Caco-2 (cell line): ENCODE measurements at regions not wholly inside any gene's neighbourhood (a gene's known extent, or its start where the extent isn't known, plus 50 kb on each side); places are given as distances from the start of the nearest gene placed in this dataset.

ENCODE experiments used
- BruUV-seq: library from RNA; stranded (reverse); fragments of 400-500 nt; replicated peaks from 2 replicates; lab custom pipeline; 2021; lab: Mats Ljungman, UMichigan
- CTCF ChIA-PET: fragments of 300-600 bp; sonication (Branson Sonifier 250); formaldehyde crosslinking; loops from one replicate; lab custom pipeline; 2022; ENCODE audit warnings: antibody characterized with exemption; lab: Charles Lee
- POLR2A ChIA-PET: fragments of 300-600 bp; sonication (Branson Sonifier 250); formaldehyde crosslinking; loops from one replicate; lab custom pipeline; 2022; ENCODE audit warnings: antibody characterized with exemption; lab: Charles Lee
- DNase-seq, 2 experiments: peaks; one replicate each; pipeline versions ENCODE4 v3.0.0 to v3.0.0-alpha.2; 2020 to 2022
- H3K27me3 ChIP-seq: replicated peaks from 2 replicates; pipeline ENCODE4 v1.6.0; 2011; ENCODE audit warnings: low read length; ENCODE audit not compliant: control insufficient read depth, insufficient read depth
- H3K36me3 ChIP-seq: 2 replicates; pipeline ENCODE4 v1.5.1; 2011; ENCODE audit warnings: low read length; ENCODE audit not compliant: control insufficient read depth, insufficient read depth
- H3K4me1 ChIP-seq: fragments of 250-450 bp; sonication (Bioruptor Pico); 2 replicates; pipeline ENCODE4 v1.5.1; 2020; ENCODE audit warnings: mild to moderate bottlenecking
- H3K4me3 ChIP-seq: 2 replicates; pipeline ENCODE4 v1.5.1; 2011; ENCODE audit warnings: low read depth, mild to moderate bottlenecking, control low read depth, low read length
- H3K9me3 ChIP-seq: fragments of 250-450 bp; sonication (Bioruptor Pico); 2 replicates; pipeline ENCODE4 v1.5.1; 2020; ENCODE audit warnings: mild to moderate bottlenecking, moderate library complexity
- H3K27ac Mint-ChIP-seq: one replicate; pipeline ENCODE4 v1.8.0; 2022; ENCODE audit warnings: mixed read lengths; ENCODE audit not compliant: unreplicated experiment
- H3K27me3 Mint-ChIP-seq: one replicate; pipeline ENCODE4 v1.8.0; 2022; ENCODE audit warnings: mixed read lengths; ENCODE audit not compliant: insufficient read depth, unreplicated experiment
- H3K36me3 Mint-ChIP-seq: one replicate; pipeline ENCODE4 v1.8.0; 2022; ENCODE audit warnings: mild to moderate bottlenecking, mixed read lengths; ENCODE audit not compliant: insufficient read depth, unreplicated experiment
- H3K4me1 Mint-ChIP-seq: one replicate; pipeline ENCODE4 v1.8.0; 2022; ENCODE audit warnings: low read depth, mixed read lengths; ENCODE audit not compliant: unreplicated experiment
- H3K4me3 Mint-ChIP-seq: one replicate; pipeline ENCODE4 v1.8.0; 2022; ENCODE audit warnings: mild to moderate bottlenecking, moderate library complexity, mixed read lengths; ENCODE audit not compliant: unreplicated experiment
- H3K9me3 Mint-ChIP-seq: one replicate; pipeline ENCODE4 v1.8.0; 2022; ENCODE audit warnings: mixed read lengths; ENCODE audit not compliant: unreplicated experiment
- intact Hi-C: fragments of 100-400 bp; cut with micrococcal nuclease; formaldehyde crosslinking; loops from one replicate; pipeline ENCODE4 v1.10.0; 2022; ENCODE audit not compliant: unreplicated experiment
- TF ChIP-seq, protein P1 (sequence below), 2 experiments: fragments of 200-600 bp in 1 of 2; IDR thresholded peaks; 1 replicate in 1 of 2; 2 replicates in 1 of 2; pipeline versions ENCODE4 v1.5.1 to v1.8.0; 2011 to 2022; ENCODE audit warnings: antibody characterized with exemption in 1 of 2, control low read depth in 1 of 2, inconsistent platforms in 1 of 2, low read depth in 1 of 2, low read length in 1 of 2, mild to moderate bottlenecking in 1 of 2, moderate library complexity in 1 of 2; ENCODE audit not compliant: insufficient read depth in 1 of 2, severe bottlenecking in 1 of 2, unreplicated experiment in 1 of 2

DNA sequence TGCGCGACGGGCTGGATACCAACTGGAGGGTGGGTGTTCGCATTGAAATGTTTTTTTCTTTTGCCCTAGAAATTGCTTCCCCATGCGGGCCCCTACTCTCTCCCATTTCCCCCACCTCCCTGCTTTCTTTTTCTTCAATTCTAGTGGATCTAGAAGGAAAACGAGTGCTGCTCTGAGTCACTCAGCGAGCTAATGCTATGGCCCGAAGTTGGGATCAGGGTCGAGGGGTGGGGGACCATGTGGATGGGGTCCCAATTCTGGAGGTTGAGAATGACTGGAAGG lies 71.5 kb downstream of the SOX4 start:
- Mint-ChIP-seq H3K36me3 (peaks cover 5% of the 10 kb centered on the region), H3K4me1 (no peaks in the 10 kb centered on the region), H3K27ac (no peak overlapping the region), H3K4me3 (peak overlapping the region; percentile 82), H3K9me3 (no peaks in the 10 kb centered on the region), H3K27me3 (no peaks in the 10 kb centered on the region)
- ChIA-PET POLR2A (no interaction called here), CTCF (no interaction called here)
- DNase-seq = no peak
- Histone ChIP-seq H3K4me3 (no peak overlapping the region), H3K36me3 (no peaks in the 10 kb centered on the region), H3K4me1 (peaks cover 7% of the 10 kb centered on the region; the same call in 1 of the 2 replicates), H3K27me3 (no peaks in the 10 kb centered on the region), H3K9me3 (no peaks in the 10 kb centered on the region)
- TF ChIP-seq, protein P1, sequence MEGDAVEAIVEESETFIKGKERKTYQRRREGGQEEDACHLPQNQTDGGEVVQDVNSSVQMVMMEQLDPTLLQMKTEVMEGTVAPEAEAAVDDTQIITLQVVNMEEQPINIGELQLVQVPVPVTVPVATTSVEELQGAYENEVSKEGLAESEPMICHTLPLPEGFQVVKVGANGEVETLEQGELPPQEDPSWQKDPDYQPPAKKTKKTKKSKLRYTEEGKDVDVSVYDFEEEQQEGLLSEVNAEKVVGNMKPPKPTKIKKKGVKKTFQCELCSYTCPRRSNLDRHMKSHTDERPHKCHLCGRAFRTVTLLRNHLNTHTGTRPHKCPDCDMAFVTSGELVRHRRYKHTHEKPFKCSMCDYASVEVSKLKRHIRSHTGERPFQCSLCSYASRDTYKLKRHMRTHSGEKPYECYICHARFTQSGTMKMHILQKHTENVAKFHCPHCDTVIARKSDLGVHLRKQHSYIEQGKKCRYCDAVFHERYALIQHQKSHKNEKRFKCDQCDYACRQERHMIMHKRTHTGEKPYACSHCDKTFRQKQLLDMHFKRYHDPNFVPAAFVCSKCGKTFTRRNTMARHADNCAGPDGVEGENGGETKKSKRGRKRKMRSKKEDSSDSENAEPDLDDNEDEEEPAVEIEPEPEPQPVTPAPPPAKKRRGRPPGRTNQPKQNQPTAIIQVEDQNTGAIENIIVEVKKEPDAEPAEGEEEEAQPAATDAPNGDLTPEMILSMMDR (IDR thresholded peaks at IDR 0.05; ENCODE audit: insufficient read depth in 1 of 2, low read depth in 1 of 2, low read length in 1 of 2, severe bottlenecking in 1 of 2, unreplicated experiment in 1 of 2) = no peak
- intact Hi-C loops = no loop called here
- no TSS peak for BruUV-seq

DNA sequence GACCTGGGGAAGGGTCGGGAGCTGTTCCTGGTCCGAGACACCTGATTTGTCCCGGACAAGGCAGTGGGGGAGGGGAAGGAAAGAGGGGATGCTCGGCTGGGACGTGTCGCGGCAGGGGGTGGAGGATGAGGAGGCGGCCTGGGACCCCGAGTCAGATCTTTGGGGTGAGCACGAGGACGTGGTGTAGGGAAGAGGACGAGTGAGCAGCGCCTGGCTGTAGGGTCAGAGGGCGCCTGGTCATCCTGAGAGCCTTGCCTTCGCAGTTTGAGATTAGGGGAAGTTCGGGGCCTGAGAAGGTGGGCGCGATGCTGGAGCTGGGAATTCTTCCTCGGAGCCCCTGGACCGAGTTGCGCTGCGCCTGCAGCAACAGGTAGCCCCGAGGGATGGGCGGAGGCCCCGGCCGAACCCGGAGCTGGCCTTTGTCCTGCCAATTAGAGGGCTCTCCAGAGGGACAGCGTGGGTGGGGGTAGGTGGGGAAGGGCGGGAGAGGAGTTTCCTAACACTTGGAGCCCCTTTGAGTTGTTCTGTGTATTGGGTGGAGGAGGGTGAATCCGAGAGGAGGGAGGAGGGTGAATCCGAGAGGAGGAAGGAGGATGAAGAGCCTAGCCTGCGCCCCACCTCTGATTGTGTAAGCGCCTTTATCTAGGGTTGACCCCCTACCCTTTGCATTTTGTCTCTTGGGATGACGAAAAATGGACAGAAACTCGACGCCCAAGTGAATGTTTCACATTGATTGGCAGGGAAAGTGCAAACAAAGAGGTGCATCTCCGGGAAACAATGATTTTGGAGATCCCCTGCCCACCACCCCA lies 72.0 kb downstream of the SOX4 start:
- Mint-ChIP-seq H3K9me3 (no peaks in the 10 kb centered on the region), H3K27ac (no peak overlapping the region), H3K36me3 (peaks cover 5% of the 10 kb centered on the region), H3K4me3 (peak overlapping the region; percentile 82), H3K4me1 (no peaks in the 10 kb centered on the region), H3K27me3 (no peaks in the 10 kb centered on the region)
- H3K9me3 ChIP-seq = no peaks in the 10 kb centered on the region
- TF ChIP-seq, protein P1 (IDR thresholded peaks at IDR 0.05; ENCODE audit: insufficient read depth in 1 of 2, low read depth in 1 of 2, low read length in 1 of 2, severe bottlenecking in 1 of 2, unreplicated experiment in 1 of 2) = no peak
- POLR2A ChIA-PET = no interaction called here
- BruUV-seq = no TSS peak
- intact Hi-C loops = no loop called here
- no peak for DNase-seq
- no peaks in the 10 kb centered on the region for H3K27me3 ChIP-seq
- H3K4me3 ChIP-seq = no peak overlapping the region
- peaks cover 7% of the 10 kb centered on the region; the same call in 1 of the 2 replicates for H3K4me1 ChIP-seq
- CTCF ChIA-PET = no interaction called here
- no peaks in the 10 kb centered on the region for H3K36me3 ChIP-seq

DNA sequence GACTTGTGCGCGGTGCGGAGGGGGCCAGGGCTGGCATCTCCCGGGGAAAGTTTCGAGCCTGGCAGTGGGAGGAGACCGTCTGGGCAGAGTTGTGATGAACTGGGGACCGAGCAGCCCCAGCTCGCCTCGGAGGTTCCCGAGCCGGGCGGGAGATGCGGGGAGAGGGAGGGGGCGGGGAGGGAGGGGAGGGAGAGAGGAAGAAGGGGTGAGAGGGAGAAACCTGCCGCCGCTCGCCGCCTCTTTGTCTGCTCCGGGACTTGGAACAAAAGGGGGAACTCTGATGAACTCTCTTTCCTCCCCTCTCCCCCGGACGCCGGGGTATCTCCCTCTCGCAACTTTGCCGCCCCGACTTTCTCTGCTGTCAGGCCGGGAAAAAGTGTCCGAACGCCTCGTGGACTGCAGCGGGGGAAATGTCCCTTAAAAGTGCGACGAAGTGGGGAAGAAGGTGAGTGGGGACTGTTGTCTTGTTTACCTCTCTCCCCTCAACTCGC lies 72.7 kb downstream of the SOX4 start:
- no peaks in the 10 kb centered on the region for H3K36me3 ChIP-seq
- Mint-ChIP-seq H3K9me3 (no peaks in the 10 kb centered on the region), H3K36me3 (peaks cover 5% of the 10 kb centered on the region), H3K27ac (no peak overlapping the region), H3K4me3 (no peak overlapping the region), H3K4me1 (no peaks in the 10 kb centered on the region), H3K27me3 (no peaks in the 10 kb centered on the region)
- ChIA-PET POLR2A (no interaction called here), CTCF (no interaction called here)
- BruUV-seq = no TSS peak
- TF ChIP-seq, protein P1 (IDR thresholded peaks at IDR 0.05; ENCODE audit: insufficient read depth in 1 of 2, low read depth in 1 of 2, low read length in 1 of 2, severe bottlenecking in 1 of 2, unreplicated experiment in 1 of 2) = no peak
- no peak for DNase-seq
- no peaks in the 10 kb centered on the region for H3K9me3 ChIP-seq
- no peak overlapping the region for H3K4me3 ChIP-seq
- H3K4me1 ChIP-seq = peaks cover 7% of the 10 kb centered on the region; the same call in 1 of the 2 replicates
- H3K27me3 ChIP-seq = no peaks in the 10 kb centered on the region
- intact Hi-C loops = no loop called here
